ENCODE measurements at regions not wholly inside any gene's neighbourhood (a gene's known extent, or its start where the extent isn't known, plus 50 kb on each side); places are given as distances from the start of the nearest gene placed in this dataset.
A peak's percentile ranks its signal among the peaks of the same experiment; 100 is the strongest.

DNA sequence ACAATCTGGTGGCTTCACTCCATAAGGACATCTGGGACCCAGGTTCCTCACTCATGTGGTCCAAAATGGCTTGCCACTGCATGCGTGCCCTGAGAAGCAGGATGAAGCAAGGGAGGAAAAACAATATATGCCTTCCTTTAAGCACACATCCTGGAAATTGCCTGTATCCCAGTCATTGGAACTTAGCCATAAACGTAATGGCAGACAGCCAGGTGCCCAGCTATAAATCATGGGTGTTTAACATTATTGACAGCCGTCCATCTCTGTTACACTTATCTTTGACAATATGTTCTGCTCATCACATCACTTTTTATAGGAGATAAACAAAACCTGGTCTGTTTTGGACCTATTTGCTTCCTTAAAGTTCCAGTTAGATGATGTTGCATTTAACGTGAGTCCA is 181.0 kb downstream of the AASDH start:
- no peak for DNase-seq (ENCODE audit: low spot score)

DNA sequence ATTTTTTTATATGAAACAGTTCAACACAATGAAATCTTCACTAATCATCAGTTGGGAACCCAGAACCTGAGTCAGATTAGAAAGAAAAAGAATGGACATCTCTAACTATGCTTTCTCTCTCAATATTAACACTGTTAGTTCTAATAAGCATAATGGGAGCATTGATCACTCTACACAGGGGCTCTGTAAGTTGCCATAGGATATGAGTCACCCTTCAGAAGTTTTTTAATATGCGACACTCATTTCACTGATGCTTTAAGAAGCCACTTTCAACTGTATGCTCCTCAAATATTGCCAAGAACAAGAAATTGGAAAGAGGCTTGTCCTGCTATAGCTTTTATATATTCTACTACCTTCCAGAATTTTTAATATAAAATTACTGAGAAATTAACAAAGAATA is 187.0 kb downstream of the AASDH start:
- DNase-seq (ENCODE audit: low spot score): no peak

DNA sequence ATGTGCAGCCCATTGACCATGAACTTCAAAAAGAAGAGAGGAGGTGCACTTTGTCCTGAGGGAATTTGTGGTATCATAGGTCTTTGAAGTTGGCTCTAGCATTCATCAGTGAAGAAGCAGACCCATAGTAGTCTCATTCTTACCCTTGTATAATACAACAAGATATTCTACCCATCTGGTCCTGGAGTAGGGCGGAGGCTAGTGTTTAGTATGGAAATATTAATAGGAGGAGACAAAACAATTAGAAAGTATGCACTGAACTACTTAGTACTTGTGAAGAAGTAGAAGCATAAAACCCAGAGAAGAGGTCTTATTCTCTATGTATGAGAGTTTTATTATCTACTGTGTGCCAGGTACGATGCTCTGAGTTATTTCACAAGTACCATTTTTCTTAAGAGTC is 189.0 kb downstream of the AASDH start:
- no peak for DNase-seq (ENCODE audit: low spot score)

DNA sequence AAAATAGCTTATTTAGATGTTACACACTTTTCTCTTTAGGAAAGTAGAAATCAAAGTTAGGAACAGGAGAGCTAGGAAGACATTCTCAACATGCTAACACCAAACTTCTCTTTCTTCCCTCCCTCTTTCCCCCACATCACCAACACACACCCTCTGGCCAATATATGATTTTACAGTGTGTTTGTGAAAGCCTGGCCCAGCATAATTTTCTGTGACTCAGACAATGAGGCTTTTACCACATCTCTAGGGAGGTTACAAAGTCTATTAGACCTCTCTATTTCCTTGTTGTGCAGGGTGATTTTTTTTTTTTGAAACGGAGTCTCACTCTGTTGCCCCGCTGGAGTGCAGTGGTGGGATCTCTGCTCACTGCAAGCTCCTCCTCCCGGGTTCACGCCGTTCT is 189.9 kb downstream of the AASDH start:
- DNase-seq (ENCODE audit: low spot score): no peak

DNA sequence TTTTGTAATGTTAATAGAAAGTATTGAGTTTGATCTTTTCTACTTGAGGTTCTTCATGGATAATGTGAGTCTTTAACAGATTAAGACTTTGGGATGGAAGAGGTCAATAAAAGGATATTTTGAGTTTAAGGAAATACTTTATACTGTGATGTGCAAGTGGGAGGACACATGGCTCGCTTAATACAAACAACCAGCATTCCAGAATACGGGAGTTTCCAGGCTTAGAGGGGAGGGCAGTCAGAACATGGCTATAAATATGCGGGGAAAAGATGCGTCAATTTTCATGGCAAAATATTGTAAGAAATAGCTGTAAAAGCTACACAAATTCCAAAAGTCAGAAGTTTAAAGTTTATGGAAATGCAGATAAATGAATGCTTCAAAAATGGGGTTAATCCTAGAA is 192.3 kb downstream of the AASDH start:
- DNase-seq (ENCODE audit: low spot score): no peak

DNA sequence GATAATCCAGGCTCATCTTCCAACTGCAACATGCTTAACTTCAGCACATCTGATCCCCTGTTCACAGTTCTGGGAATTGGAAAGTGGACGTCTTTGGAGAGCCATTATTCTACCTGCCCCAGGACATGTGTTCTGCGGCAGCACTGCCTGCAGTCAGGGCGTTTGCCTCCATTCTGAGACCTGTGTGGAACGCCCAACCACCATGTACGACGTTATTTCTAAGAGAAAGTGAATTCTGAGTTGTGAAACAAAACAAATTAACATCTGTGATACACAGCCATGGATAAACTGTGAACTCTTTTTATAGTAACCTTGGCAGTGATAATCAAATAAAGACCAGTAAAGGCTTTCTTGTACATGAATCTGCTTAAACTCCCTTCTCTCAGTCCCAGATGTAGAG is 195.8 kb downstream of the AASDH start:
- DNase-seq (ENCODE audit: low spot score): no peak

DNA sequence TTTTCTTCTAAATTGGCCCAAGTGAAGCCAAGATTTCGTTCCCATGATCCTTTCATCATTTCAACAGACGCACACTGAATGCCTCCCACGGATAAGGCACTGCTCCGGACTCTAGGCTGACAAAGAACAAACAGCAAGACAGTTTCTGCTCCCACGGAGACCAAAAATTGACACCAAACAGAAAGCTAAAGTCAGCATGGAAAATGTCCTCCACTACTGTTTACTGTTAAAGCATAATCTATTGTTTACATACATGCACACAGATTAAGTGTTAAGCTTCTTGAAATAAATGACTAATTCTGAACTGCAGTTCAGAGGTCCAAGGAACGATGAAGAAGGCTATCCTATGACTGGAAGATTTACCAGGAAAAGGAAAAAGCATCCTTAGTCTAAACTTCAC is 199.6 kb downstream of the AASDH start:
- DNase-seq (ENCODE audit: low spot score): no peak

DNA sequence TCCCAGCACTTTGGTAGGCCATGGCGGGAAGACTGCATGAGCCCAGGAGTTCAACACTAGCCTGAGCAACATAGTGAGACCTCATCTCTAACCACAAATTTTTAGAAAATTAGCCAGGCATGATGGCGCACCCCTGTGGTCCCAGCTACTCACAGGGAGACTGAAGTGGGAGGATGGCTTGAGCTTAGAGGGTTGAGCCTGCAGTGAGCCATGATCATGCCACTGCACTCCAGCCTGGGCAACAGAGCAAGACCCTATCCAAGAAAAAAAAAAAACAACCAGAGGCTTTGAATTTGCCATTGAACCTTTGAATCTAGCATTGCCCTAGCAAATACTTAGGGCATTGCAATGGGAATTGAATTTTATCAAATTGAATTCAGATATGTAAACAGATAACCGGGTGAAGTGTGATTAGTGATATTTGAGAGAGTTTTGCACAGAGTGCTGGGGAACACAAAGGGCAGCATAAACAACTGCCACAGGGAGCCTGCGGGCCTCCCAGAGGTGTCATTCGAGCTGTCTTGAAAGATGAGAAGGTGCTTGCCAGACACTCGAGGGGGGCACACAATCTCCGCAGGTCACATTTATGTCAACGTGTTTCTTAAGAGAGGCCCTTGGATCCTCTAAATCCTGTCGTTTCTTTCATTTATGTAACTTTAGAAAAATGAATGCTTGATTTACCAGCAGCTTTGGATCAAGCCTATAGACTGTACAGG is 200.3 kb downstream of the AASDH start:
- peak; percentile 28 for DNase-seq (ENCODE audit: low spot score)

DNA sequence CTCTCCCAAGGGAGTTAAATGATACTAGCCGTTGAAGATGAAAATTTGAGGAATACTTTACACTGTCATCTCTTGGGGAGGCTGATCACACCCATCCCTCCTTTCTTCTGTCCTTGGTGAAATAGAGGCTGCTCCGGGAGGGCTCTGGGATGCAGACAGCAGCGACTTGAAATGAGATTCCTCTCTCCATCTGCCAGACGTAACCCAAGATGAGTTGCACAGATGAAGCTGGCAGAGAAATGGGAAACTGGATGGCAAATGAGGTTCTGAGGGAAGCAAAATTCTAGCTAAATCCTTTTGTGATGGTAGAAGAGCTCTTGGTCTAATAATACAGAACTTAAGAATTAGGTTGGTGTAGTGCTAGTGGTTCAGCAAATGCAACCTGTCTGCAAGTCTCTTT is 201.4 kb downstream of the AASDH start:
- DNase-seq (ENCODE audit: low spot score): no peak

DNA sequence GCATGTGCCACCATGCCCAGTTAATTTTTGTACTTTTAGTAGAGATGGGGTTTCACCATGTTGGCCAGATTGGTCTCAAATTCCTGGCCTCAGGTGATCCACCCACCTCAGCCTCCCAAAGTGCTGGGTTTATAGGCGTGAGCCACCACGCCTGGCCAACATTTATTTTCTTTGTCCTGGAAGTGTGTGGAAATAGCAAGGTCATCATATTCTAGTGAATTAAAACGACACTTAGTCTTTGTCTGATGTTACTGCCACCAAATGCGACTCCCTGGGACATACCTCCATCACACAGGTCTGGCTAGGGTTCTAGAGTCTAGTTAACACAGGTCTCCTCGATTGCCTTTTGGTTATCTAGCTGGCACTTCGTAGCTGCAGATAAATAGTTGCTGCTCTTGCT is 203.1 kb downstream of the AASDH start:
- no peak for DNase-seq (ENCODE audit: low spot score)

DNA sequence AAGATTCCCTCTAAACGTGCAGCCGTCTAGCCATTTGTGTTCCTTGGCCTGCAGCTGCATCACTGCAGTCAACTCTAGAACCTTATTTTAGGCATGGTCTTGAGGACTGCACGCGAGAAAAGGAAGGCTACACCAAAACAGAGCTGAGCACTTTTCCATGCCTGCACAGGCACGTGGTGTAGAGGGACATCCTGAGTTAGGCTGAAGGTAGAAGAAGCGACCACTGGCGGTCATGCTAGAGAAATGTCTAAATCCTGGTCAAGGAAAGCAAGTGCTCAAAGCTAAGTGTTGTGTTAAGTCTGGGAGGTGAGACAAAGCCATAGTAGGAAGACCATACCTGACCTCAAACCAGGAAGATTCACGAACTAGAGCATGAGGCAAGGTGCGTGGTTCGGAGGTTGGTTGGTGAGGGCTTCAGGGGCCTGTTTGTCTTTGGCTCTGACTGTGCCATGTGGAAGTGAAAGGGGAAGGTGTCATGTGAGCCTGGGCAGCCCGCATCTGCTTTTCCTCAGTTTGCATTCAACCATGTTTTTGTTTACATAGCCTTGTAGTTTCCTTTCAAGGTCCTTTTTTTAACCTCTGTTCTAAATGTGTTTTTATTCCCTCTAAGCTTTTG is 203.8 kb downstream of the AASDH start:
- no peak for DNase-seq (ENCODE audit: low spot score)

DNA sequence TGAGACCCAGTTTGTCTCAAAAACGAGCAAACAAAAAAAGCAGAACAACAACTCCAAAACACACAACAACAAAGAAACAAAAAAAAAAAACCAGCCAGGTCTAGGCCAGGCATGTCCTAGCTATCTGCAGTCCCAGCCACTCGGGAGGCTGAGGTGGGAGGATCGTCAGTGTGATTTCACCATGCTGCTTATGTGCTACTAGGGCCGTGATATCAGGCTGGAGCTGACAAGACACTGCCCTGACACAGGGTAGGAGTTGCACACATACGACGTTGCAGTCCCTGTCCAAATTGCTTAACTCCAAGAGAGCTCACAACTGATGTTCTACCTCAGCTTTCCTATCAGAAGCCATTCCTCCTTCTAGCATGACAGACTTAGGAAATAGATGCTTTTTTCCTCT is 204.9 kb downstream of the AASDH start:
- no peak for DNase-seq (ENCODE audit: low spot score)

DNA sequence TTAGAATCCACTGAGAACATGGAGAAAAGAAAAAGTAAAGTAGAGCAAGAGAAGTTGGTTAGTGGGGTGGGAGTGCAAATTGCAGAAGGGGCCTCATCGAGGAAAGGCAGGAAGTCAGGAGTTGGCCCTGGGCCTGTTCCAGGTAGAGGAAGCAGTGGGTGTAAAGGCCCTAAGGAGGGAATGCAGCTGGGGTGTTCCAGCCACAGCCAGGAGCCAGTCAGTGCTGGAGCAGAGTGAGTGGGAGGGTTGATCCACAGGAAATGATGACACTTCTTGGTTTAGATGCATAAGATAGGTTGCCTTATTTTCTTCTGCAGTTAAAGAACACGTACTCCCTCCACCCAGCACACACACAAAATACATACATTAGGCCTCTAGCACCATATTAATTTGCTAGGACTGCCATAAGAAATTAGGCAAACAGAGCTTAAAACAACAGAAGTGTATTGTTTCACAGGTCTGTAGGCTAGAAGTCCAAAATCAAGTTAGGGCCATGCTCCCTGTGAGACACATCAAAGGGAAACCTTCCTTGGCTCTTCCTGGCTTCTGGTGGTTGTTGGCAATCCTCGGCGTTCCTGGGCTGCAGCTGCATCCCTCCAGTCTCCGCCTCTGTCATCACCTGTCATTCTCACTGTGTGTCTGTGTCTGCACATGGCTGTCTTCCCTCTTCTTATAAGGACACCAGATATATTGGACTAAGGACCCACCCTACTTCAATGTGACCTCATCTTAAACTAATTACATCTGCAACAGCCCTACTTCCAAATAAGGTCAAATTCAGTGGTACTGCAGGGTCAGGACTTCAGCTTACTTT is 205.9 kb downstream of the AASDH start:
- DNase-seq (ENCODE audit: low spot score): no peak

DNA sequence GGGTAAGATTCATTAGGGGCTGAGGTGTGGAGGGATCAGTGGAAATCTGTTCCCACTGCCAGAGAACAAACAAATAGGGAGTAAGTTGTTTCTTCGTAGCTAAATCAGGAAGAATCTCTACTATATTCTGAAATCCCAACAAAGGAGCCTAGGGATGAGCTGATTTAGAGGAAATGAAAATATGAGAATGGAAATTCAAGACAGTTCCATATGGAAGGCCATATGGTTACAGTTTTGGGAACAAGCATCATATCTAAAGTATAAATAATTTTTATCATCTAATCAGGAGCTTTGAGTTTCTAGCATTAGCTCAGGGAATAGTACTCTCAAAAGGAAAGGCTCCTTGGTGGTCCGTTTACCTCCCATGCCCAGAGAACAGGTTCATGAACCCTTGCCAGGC is 218.2 kb downstream of the AASDH start:
- DNase-seq (ENCODE audit: low spot score): no peak

DNA sequence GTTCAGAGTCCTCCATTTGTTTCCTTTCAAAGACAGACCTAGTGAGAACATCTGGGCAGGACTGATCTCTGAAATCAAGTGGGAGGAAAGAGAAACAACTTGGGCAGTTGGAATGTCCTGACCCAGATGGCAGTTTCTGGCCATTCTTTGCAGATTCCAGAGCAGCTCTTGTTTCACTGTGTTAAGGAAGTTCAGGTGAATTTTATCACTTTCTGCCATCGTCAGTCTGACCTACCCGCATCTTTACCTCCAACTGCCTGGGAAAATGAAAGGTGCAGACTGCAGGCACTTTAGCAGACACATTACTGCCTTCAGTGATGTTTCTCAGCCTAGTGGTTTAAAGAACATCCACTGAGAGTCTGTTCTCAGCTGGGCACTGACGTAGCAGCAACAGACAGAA is 216.2 kb downstream of the CEP135 start:
- DNase-seq (ENCODE audit: low spot score): no peak

DNA sequence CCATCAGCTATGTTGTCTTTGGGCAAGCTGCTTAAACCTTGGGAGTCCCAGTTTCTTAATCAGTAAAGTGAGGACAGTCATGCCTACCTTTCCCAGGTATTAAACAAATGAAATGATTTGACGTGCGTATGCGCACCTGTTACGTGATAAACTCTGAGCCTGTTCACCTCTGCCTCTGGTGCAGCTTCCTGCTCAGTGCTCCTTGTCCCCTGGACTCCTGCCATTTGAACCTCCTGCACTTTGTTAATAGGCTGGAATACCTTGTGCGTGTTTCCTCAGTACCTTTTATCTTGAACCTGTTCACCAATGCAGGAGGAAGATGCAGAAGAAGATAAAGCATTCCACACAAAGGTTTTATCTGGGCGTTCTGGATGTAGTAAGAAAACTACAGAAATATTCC is 211.9 kb downstream of the CEP135 start:
- DNase-seq (ENCODE audit: low spot score): no peak

DNA sequence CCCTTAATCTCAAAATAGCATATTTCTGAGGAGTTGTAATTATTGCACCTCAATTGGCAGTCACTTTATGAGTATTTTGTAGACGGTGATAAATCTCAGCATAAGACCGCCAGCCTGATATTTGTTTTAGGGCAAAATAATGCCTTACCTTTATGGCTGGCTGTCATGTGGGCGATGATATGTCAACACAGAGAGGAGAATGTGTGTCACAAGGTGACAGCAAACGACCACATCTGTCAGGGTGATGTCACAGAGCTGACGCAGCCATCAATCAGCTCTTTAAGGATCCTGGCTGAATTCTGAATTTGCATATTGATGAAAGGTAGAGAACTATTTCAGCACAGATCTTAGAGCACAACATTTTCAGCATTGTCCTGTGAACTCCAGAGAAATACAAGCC is 209.7 kb downstream of the CEP135 start:
- no peak for DNase-seq (ENCODE audit: low spot score)

DNA sequence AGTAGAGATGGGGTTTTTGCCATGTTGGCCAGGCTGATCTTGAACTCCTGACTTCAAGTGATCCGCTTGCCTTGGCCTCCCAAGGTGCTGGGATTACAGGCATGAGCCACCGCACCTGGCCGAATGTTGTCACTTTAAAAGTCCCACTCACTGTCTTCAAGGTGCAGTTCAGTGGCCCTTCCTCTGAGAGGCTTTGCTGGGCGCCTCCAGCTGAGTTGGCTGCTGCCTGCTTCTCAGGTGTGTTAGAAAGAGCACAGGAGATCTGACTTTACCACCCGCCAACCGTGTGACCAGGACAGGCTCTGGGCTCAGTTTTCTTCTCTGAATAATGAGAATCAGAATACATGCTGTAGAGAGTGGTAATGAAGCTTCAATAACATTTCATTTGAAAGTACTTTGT is 207.4 kb downstream of the CEP135 start:
- DNase-seq (ENCODE audit: low spot score): no peak

DNA sequence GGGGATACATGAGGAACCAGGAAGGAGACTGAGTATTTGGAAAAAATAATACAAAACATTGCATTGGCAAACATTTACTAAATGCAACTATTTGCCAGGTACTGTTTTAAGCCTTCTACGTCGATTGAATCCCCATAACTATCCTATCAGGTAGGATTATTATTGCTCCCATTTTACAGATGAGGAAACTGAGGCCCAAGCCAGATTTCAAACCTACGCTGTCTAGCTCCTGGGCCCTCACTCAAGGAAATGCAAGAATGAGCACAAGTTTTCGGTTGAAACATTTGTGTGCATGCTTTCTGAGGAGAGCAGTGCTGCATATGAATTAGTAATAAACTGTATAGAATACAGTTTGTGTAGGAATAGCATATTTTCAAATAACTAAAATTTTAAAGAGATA is 206.7 kb downstream of the CEP135 start:
- DNase-seq (ENCODE audit: low spot score): no peak

DNA sequence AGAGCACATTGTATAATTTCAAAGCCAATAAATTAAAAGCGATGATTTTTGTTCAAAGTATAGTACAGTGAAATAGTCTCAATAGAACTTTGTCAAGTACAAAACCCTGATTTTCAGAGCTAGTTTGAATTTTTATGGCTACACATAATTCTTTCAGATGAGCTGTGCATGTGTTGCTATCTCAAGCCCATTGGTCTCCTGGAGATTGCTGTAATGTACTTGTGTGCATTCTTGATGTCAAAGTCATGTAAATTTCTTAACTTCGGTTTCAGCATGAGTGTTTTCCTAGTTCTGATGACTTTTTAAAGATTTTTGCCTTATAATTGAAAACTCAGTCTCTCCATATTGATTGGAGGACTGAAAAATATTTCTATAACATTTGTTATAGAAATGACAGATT is 200.8 kb downstream of the CEP135 start:
- no peak for DNase-seq (ENCODE audit: low spot score)

DNA sequence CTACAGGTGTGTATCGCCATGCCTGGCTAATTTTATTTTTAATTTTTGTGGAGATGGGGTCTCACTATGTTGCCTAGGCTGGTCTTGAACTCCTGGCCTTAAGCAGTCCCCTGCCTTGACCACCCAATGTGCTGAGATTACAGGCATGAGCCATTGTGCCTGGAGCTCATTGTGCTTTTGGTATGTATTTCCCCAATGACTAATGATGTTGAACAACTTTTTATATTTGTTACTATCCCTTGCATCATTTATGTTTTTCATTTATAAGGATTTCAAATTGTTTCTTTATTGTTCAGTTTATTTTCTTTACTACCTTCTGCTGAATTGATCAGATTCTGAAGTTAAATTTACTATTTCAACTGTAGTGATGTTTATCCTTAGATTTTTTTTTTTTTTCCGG is 199.7 kb downstream of the CEP135 start:
- no peak for DNase-seq (ENCODE audit: low spot score)

DNA sequence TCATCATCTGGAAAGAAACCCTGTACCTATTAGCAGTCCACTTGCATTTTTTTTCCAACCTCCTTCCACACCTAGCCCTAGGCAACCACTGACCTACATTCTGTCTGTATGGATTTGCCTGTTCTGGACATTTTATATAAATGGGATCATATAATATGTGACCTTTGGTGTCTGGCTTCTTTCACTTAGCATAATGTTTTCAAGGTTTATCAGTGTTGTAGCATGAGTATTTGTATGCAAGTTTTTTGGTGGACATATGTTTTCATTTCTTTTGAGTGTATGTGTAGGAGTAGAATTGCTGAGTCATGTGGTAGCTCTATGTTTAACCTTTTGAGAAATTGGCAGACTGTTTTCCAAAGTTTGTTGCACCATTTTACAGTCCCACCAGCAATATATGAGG is 198.6 kb downstream of the CEP135 start:
- no peak for DNase-seq (ENCODE audit: low spot score)

DNA sequence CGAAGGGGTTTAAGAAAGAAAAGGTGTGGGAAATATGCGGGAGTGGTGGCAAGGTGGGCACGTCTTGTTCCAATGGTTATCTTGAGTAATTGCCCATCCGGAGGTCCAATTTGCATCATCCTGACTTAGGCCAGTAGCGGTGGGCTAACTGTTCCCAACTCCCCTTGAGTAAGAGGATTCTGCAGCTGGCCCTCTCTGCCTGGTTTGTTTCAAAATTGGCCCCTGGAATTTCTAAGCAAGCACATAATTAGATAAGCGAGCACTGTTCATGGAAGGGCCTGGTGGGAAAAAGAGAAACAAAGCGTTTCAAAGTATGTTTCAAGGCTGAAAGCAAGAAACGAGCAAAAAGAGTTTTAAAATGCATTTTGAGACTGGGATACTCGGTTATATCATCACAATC is 198.2 kb downstream of the CEP135 start:
- no peak for DNase-seq (ENCODE audit: low spot score)
